ENCODE measurements at regions not wholly inside any gene's neighbourhood (a gene's known extent, or its start where the extent isn't known, plus 50 kb on each side); places are given as distances from the start of the nearest gene placed in this dataset.

DNA sequence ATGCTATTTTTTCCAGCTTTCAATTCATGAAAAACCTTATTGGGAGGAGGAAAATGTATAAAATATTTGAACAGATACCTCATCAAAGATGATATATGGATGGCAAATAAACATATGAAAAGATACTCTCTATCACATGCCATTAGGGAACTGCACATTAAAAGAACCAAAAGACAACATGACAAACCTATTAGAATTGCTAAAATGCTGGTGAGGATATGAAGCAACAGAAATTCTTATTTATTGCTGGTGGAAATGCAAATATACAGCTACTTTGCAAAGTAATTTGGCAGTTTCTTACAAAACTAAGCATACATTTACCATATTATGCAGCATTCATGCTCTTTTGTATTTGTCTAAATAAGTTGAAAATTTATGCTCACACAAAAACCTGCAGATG, 1783.9 kb upstream of the PCDH20 start:
- Mint-ChIP-seq H3K27ac (no peak overlapping the region), H3K9me3 (peaks cover 5% of the 10 kb centered on the region), H3K27me3 (ENCODE audit: insufficient read depth) (no peaks in the 10 kb centered on the region), H3K36me3 (ENCODE audit: low read depth) (no peaks in the 10 kb centered on the region), H3K4me3 (no peak overlapping the region), H3K4me1 (ENCODE audit: low read depth) (no peaks in the 10 kb centered on the region)
- DNase-seq (ENCODE audit: low spot score), result no peak
- intact Hi-C loops (cut with micrococcal nuclease), result no loop called here

DNA sequence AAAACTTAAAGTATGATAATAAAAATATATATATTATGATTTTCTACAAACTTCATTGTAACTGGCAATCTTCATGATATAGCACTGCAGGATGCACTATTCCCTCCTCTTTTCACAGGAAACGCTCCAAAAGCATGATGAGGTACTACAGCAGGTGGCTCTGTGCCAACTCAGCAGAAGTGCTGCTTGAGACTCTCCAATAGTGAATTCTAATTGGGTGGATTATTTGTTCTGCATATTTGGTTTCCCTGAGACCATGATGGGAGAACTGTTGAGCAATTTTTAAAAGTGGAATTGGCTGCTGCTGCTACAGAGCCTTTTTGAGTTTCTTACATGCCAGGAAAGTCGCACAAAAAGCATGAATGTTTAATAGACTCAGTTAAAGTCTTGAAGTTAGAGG, 1782.4 kb upstream of the PCDH20 start:
- DNase-seq (ENCODE audit: low spot score), result no peak
- H3K4me3 Mint-ChIP-seq, result no peak overlapping the region
- intact Hi-C loops (cut with micrococcal nuclease), result no loop called here
- no peaks in the 10 kb centered on the region for H3K36me3 Mint-ChIP-seq (ENCODE audit: low read depth)
- H3K4me1 Mint-ChIP-seq (ENCODE audit: low read depth), result no peaks in the 10 kb centered on the region
- H3K27me3 Mint-ChIP-seq (ENCODE audit: insufficient read depth), result no peaks in the 10 kb centered on the region
- peaks cover 5% of the 10 kb centered on the region for H3K9me3 Mint-ChIP-seq
- H3K27ac Mint-ChIP-seq, result no peak overlapping the region

DNA sequence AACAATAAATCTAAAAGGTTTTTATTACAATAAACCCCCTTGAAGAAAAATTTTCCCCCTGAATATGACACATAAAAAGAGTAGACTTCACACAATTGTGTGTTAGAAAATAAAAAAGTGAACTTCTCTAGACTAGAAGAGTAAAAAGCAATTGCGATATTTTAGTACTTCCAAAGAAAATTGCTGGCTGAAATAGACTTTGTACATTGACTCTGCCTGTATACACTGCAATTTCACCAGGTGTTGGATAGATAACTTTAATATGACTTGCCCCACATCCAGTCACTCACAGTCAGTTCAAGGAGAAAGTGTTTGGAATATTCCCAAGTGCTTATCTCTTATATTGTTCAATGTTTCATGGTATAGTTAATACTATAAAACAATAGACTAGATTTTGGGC, 1780.1 kb upstream of the PCDH20 start:
- H3K4me3 Mint-ChIP-seq, result no peak overlapping the region
- intact Hi-C loops (cut with micrococcal nuclease), result no loop called here
- no peak overlapping the region for H3K27ac Mint-ChIP-seq
- H3K27me3 Mint-ChIP-seq (ENCODE audit: insufficient read depth), result no peaks in the 10 kb centered on the region
- no peaks in the 10 kb centered on the region for H3K4me1 Mint-ChIP-seq (ENCODE audit: low read depth)
- no peaks in the 10 kb centered on the region for H3K36me3 Mint-ChIP-seq (ENCODE audit: low read depth)
- no peak for DNase-seq (ENCODE audit: low spot score)
- H3K9me3 Mint-ChIP-seq, result peaks cover 9% of the 10 kb centered on the region

GRCh38 chr13:63190742-63191141, 1775.1 kb upstream of the PCDH20 start:
- H3K9me3 Mint-ChIP-seq, result peaks cover 7% of the 10 kb centered on the region
- DNase-seq (ENCODE audit: low spot score), result no peak
- H3K27ac Mint-ChIP-seq, result no peak overlapping the region
- H3K4me3 Mint-ChIP-seq, result no peak overlapping the region
- no peaks in the 10 kb centered on the region for H3K27me3 Mint-ChIP-seq (ENCODE audit: insufficient read depth)
- no peaks in the 10 kb centered on the region for H3K4me1 Mint-ChIP-seq (ENCODE audit: low read depth)
- intact Hi-C loops (cut with micrococcal nuclease), result no loop called here
- H3K36me3 Mint-ChIP-seq (ENCODE audit: low read depth), result no peaks in the 10 kb centered on the region

- Mint-ChIP-seq H3K9me3 (peaks cover 4% of the 10 kb centered on the region), H3K36me3 (ENCODE audit: low read depth) (no peaks in the 10 kb centered on the region), H3K4me3 (no peak overlapping the region), H3K27ac (no peak overlapping the region), H3K27me3 (ENCODE audit: insufficient read depth) (no peaks in the 10 kb centered on the region), H3K4me1 (ENCODE audit: low read depth) (no peaks in the 10 kb centered on the region)
- no peak for DNase-seq (ENCODE audit: low spot score)
- intact Hi-C loops (cut with micrococcal nuclease), result no loop called here
Measured at GRCh38 chr13:63190219-63190618, 1774.6 kb upstream of the PCDH20 start.

- H3K4me1 Mint-ChIP-seq (ENCODE audit: low read depth), result no peaks in the 10 kb centered on the region
- no peak for DNase-seq (ENCODE audit: low spot score)
- H3K36me3 Mint-ChIP-seq (ENCODE audit: low read depth), result no peaks in the 10 kb centered on the region
- no peak overlapping the region for H3K27ac Mint-ChIP-seq
- peaks cover 4% of the 10 kb centered on the region for H3K9me3 Mint-ChIP-seq
- no peak overlapping the region for H3K4me3 Mint-ChIP-seq
- H3K27me3 Mint-ChIP-seq (ENCODE audit: insufficient read depth), result no peaks in the 10 kb centered on the region
- intact Hi-C loops (cut with micrococcal nuclease), result no loop called here
Measured at GRCh38 chr13:63189712-63190111, 1774.1 kb upstream of the PCDH20 start.

GRCh38 chr13:63184693-63185092, 1769.0 kb upstream of the PCDH20 start:
- H3K9me3 Mint-ChIP-seq, result peaks cover 6% of the 10 kb centered on the region
- intact Hi-C loops (cut with micrococcal nuclease), result no loop called here
- H3K27ac Mint-ChIP-seq, result no peak overlapping the region
- DNase-seq (ENCODE audit: low spot score), result no peak
- no peaks in the 10 kb centered on the region for H3K36me3 Mint-ChIP-seq (ENCODE audit: low read depth)
- no peaks in the 10 kb centered on the region for H3K27me3 Mint-ChIP-seq (ENCODE audit: insufficient read depth)
- no peak overlapping the region for H3K4me3 Mint-ChIP-seq
- H3K4me1 Mint-ChIP-seq (ENCODE audit: low read depth), result no peaks in the 10 kb centered on the region

DNA sequence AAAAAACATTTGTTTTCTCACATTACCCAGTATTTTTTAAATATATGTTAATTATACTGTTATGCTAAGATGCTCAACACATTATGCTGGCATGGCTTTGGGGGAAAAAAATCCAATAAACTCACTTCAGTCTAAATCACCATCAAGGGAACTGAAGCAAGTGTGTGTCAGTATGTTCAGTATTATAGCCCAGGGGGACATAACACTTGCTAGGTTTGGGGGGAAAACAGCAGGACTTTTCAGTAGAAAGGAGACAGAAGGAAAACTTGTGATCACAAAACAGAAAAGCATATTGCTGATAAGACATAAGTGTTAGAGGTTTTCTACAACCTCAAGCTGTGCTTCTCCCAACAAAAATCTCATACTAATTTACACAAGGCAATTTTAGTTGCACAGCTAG, 1759.9 kb upstream of the PCDH20 start:
- Mint-ChIP-seq H3K4me1 (ENCODE audit: low read depth) (no peaks in the 10 kb centered on the region), H3K27me3 (ENCODE audit: insufficient read depth) (no peaks in the 10 kb centered on the region), H3K9me3 (peaks cover 17% of the 10 kb centered on the region), H3K27ac (no peak overlapping the region), H3K36me3 (ENCODE audit: low read depth) (no peaks in the 10 kb centered on the region), H3K4me3 (no peak overlapping the region)
- intact Hi-C loops (cut with micrococcal nuclease), result no loop called here
- DNase-seq (ENCODE audit: low spot score), result no peak

- H3K27me3 Mint-ChIP-seq (ENCODE audit: insufficient read depth), result no peaks in the 10 kb centered on the region
- intact Hi-C loops (cut with micrococcal nuclease), result no loop called here
- peaks cover 8% of the 10 kb centered on the region for H3K9me3 Mint-ChIP-seq
- H3K36me3 Mint-ChIP-seq (ENCODE audit: low read depth), result no peaks in the 10 kb centered on the region
- no peak overlapping the region for H3K27ac Mint-ChIP-seq
- no peak overlapping the region for H3K4me3 Mint-ChIP-seq
- DNase-seq (ENCODE audit: low spot score), result no peak
- H3K4me1 Mint-ChIP-seq (ENCODE audit: low read depth), result no peaks in the 10 kb centered on the region
Measured at GRCh38 chr13:63167699-63168337, 1752.2 kb upstream of the PCDH20 start.

DNA sequence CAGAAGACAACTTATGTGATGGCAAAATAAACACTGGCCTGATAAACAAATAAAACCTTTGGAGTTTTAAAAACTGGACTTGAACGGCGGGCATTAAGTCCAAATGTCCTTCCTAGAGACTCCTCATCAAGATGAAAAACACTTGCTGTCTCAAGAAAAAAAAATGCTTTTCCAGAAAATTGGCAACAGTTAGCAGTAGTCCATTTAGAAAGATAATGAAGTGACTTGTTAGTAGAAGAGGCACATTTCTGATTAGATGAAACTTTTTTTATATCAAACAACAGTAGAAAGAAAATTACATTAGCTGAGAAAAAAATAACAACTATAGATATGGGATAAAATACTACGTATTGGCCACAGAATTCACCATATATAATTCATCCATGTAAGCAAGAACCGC, 1750.7 kb upstream of the PCDH20 start:
- Mint-ChIP-seq H3K4me1 (ENCODE audit: low read depth) (no peaks in the 10 kb centered on the region), H3K4me3 (no peak overlapping the region), H3K9me3 (peaks cover 4% of the 10 kb centered on the region), H3K36me3 (ENCODE audit: low read depth) (no peaks in the 10 kb centered on the region), H3K27me3 (ENCODE audit: insufficient read depth) (no peaks in the 10 kb centered on the region), H3K27ac (no peak overlapping the region)
- DNase-seq (ENCODE audit: low spot score), result no peak
- intact Hi-C loops (cut with micrococcal nuclease), result no loop called here

- Mint-ChIP-seq H3K27me3 (ENCODE audit: insufficient read depth) (no peaks in the 10 kb centered on the region), H3K9me3 (no peaks in the 10 kb centered on the region), H3K4me1 (ENCODE audit: low read depth) (no peaks in the 10 kb centered on the region), H3K4me3 (no peak overlapping the region), H3K27ac (no peak overlapping the region), H3K36me3 (ENCODE audit: low read depth) (no peaks in the 10 kb centered on the region)
- intact Hi-C loops (cut with micrococcal nuclease), result no loop called here
- DNase-seq (ENCODE audit: low spot score), result no peak
Measured at GRCh38 chr13:63163903-63164302, 1748.3 kb upstream of the PCDH20 start.

DNA sequence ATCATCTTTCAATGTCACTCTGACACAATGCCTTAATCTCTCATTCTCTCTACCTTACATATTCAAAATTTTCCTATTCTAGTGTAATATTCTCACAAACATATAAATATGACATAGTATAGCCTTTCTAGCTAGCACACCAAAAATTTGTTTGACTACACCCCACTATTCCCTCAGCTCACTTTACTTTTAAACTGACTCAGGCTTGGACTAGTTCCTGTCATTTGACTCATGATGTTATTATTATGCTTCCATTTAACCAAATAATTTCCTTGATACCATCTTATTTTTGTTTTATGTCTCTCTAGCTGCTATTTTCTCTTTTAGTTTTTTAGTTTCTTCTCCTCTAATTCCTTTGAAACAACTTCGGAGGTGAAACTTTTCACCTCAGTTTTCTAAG, 1745.6 kb upstream of the PCDH20 start:
- Mint-ChIP-seq H3K27ac (no peak overlapping the region), H3K4me3 (no peak overlapping the region), H3K27me3 (ENCODE audit: insufficient read depth) (no peaks in the 10 kb centered on the region), H3K4me1 (ENCODE audit: low read depth) (no peaks in the 10 kb centered on the region), H3K9me3 (peaks cover 12% of the 10 kb centered on the region), H3K36me3 (ENCODE audit: low read depth) (no peaks in the 10 kb centered on the region)
- DNase-seq (ENCODE audit: low spot score), result no peak
- intact Hi-C loops (cut with micrococcal nuclease), result no loop called here

- intact Hi-C loops (cut with micrococcal nuclease), result no loop called here
Measured at GRCh38 chr13:63156816-63157215, 1741.2 kb upstream of the PCDH20 start.

DNA sequence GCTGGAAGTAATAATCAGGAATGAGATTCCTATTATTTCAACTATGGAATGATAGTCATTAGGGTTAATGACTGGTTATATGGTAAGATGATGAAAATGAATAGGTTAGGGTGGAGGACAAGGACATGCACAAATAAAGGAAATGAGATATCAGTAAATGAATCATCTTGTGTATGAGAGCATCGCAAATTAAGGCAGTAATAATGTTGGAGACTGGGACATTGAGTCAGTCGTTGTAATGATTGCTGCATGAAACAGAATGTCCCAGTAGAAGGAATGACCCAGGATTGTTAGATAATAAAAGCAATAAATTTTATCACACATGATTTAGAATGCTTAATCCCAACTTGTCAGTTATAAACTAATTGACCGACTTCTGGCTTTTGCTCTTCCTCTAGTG, 1733.7 kb upstream of the PCDH20 start:
- H3K36me3 Mint-ChIP-seq (ENCODE audit: low read depth), result no peaks in the 10 kb centered on the region
- H3K9me3 Mint-ChIP-seq, result no peaks in the 10 kb centered on the region
- H3K27me3 Mint-ChIP-seq (ENCODE audit: insufficient read depth), result no peaks in the 10 kb centered on the region
- H3K4me3 Mint-ChIP-seq, result no peak overlapping the region
- intact Hi-C loops (cut with micrococcal nuclease), result no loop called here
- no peak for DNase-seq (ENCODE audit: low spot score)
- H3K4me1 Mint-ChIP-seq (ENCODE audit: low read depth), result no peaks in the 10 kb centered on the region
- H3K27ac Mint-ChIP-seq, result no peak overlapping the region

More at GRCh38 chr13:63156816-63157215, 1741.2 kb upstream of the PCDH20 start:
- Mint-ChIP-seq H3K4me1 (ENCODE audit: low read depth) (no peaks in the 10 kb centered on the region), H3K27ac (no peak overlapping the region), H3K27me3 (ENCODE audit: insufficient read depth) (no peaks in the 10 kb centered on the region), H3K36me3 (ENCODE audit: low read depth) (no peaks in the 10 kb centered on the region), H3K9me3 (peaks cover 13% of the 10 kb centered on the region), H3K4me3 (no peak overlapping the region)
- no peak for DNase-seq (ENCODE audit: low spot score)

All from activated T-helper 1 cell treated with anti-CD3 and anti-CD28 coated beads, Interleukin-12 subunit alpha, Interleukin-12 subunit beta, Interleukin-2, Interleukin-4 antibody, amounts not matched to agents 30 ng/mL and 10 ng/mL and 1 ng/mL, durations not matched to agents 14 hours and 24 hours and 36 hours (primary cell).